ENCODE measurements at regions not wholly inside any gene's neighbourhood (a gene's known extent, or its start where the extent isn't known, plus 50 kb on each side); places are given as distances from the start of the nearest gene placed in this dataset.
"Not testable (repeated sequence)": the region's sequence is repeated elsewhere in the genome, so short reads cannot be mapped to it uniquely, and the experiment has no call there.

DNA sequence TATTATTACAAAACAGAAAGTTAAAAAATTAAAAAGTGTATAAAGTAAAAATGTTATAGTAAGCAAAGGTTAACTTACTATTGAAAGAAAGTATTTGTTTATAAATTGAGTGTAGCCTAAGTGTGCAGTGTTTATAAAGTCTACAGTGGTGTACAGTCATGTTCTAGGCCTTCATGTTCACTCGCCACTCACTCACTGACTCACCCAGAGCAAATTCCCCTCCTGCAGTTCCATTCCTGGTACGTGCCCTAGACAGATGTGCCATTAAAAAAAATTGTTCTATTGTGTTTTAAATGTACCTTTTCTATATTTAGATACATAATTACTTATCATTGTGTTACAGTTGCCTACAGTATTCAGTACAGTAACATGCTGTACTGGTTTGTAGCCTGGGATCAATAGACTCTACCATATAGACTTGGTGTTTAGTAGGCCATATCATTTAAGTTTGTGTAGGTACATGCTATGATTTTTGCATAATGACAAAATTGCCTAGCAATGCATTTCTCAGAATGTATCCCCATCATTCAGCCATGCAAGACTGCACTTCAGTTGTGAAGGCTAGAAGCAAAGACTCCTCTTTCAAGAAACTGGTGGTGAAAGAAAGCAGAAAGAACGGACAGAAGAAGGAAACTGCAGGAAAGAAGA is 100.6 kb downstream of the DACT1 start:
- no peak for DNase-seq
- Mint-ChIP-seq H3K36me3 (ENCODE audit: low read depth) (no peaks in the 10 kb centered on the region), H3K4me1 (ENCODE audit: low read depth) (peaks cover 10% of the 10 kb centered on the region), H3K4me3 (no peak overlapping the region), H3K27me3 (peaks cover 8% of the 10 kb centered on the region), H3K27ac (no peak overlapping the region), H3K9me3 (no peaks in the 10 kb centered on the region)

- H3K4me3 Mint-ChIP-seq = no peak overlapping the region
- no peaks in the 10 kb centered on the region for H3K36me3 Mint-ChIP-seq (ENCODE audit: low read depth)
- H3K4me1 Mint-ChIP-seq (ENCODE audit: low read depth) = peaks cover 5% of the 10 kb centered on the region
- DNase-seq = no peak
- H3K9me3 Mint-ChIP-seq = no peaks in the 10 kb centered on the region
- no peak overlapping the region for H3K27ac Mint-ChIP-seq
- H3K27me3 Mint-ChIP-seq = peaks cover 4% of the 10 kb centered on the region
Observed at GRCh38 chr14:58738876-58739275, 101.1 kb downstream of the DACT1 start.

GRCh38 chr14:58739674-58740073 is 101.9 kb downstream of the DACT1 start:
- H3K4me1 Mint-ChIP-seq (ENCODE audit: low read depth) = peaks cover 4% of the 10 kb centered on the region
- H3K27me3 Mint-ChIP-seq = peaks cover 3% of the 10 kb centered on the region
- H3K9me3 Mint-ChIP-seq = no peaks in the 10 kb centered on the region
- DNase-seq = no peak
- no peak overlapping the region for H3K4me3 Mint-ChIP-seq
- no peaks in the 10 kb centered on the region for H3K36me3 Mint-ChIP-seq (ENCODE audit: low read depth)
- H3K27ac Mint-ChIP-seq = no peak overlapping the region

GRCh38 chr14:58740379-58740935 is 102.7 kb downstream of the DACT1 start:
- no peak overlapping the region for H3K4me3 Mint-ChIP-seq
- DNase-seq = no peak
- no peaks in the 10 kb centered on the region for H3K4me1 Mint-ChIP-seq (ENCODE audit: low read depth)
- H3K27me3 Mint-ChIP-seq = no peaks in the 10 kb centered on the region
- no peaks in the 10 kb centered on the region for H3K36me3 Mint-ChIP-seq (ENCODE audit: low read depth)
- no peak overlapping the region for H3K27ac Mint-ChIP-seq
- no peaks in the 10 kb centered on the region for H3K9me3 Mint-ChIP-seq

GRCh38 chr14:58744801-58745394 is 107.1 kb downstream of the DACT1 start:
- Mint-ChIP-seq H3K4me1 (ENCODE audit: low read depth) (peaks cover 9% of the 10 kb centered on the region), H3K4me3 (no peak overlapping the region), H3K27ac (no peak overlapping the region), H3K36me3 (ENCODE audit: low read depth) (no peaks in the 10 kb centered on the region), H3K27me3 (no peaks in the 10 kb centered on the region), H3K9me3 (no peaks in the 10 kb centered on the region)
- no peak for DNase-seq

- no peaks in the 10 kb centered on the region for H3K36me3 Mint-ChIP-seq (ENCODE audit: low read depth)
Observed at GRCh38 chr14:58746261-58746660, 108.5 kb downstream of the DACT1 start.

GRCh38 chr14:58746701-58747100 is 108.9 kb downstream of the DACT1 start:
- Mint-ChIP-seq H3K4me3 (no peak overlapping the region), H3K27ac (no peak overlapping the region), H3K9me3 (no peaks in the 10 kb centered on the region), H3K27me3 (no peaks in the 10 kb centered on the region), H3K36me3 (ENCODE audit: low read depth) (no peaks in the 10 kb centered on the region), H3K4me1 (ENCODE audit: low read depth) (peaks cover 10% of the 10 kb centered on the region)
- no peak for DNase-seq

More at GRCh38 chr14:58746261-58746660, 108.5 kb downstream of the DACT1 start:
- no peak for DNase-seq
- Mint-ChIP-seq H3K9me3 (no peaks in the 10 kb centered on the region), H3K27ac (no peak overlapping the region), H3K4me3 (no peak overlapping the region), H3K4me1 (ENCODE audit: low read depth) (peaks cover 10% of the 10 kb centered on the region), H3K27me3 (no peaks in the 10 kb centered on the region)

- no peak overlapping the region for H3K4me3 Mint-ChIP-seq
- DNase-seq = no peak
- H3K9me3 Mint-ChIP-seq = no peaks in the 10 kb centered on the region
- H3K27ac Mint-ChIP-seq = no peak overlapping the region
- no peaks in the 10 kb centered on the region for H3K27me3 Mint-ChIP-seq
- H3K4me1 Mint-ChIP-seq (ENCODE audit: low read depth) = peaks cover 10% of the 10 kb centered on the region
- no peaks in the 10 kb centered on the region for H3K36me3 Mint-ChIP-seq (ENCODE audit: low read depth)
Observed at GRCh38 chr14:58747181-58747580, 109.4 kb downstream of the DACT1 start.

DNA sequence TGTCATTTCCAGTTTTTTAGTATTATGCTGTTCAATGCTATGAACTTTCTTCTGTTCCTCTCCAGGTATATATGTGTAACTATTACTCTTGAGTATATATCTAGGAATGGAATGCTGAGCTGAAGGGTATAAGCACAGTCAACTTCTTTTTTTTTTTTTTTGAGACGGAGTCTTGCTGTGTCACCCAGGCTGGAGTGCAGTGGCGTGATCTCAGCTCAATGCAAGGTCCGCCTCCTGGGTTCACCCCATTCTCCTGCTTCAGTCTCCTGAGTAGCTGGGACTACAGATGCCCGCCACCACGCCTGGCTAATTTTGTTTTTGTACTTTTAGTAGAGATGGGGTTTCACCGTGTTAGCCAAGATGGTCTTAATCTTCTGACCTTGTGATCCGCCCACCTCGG is 110.5 kb downstream of the DACT1 start:
- H3K27ac Mint-ChIP-seq; DNase-seq; H3K27me3 Mint-ChIP-seq; H3K9me3 Mint-ChIP-seq; H3K36me3 Mint-ChIP-seq (ENCODE audit: low read depth); H3K4me1 Mint-ChIP-seq (ENCODE audit: low read depth); H3K4me3 Mint-ChIP-seq: not testable (repeated sequence)

- Mint-ChIP-seq H3K4me3 (no peak overlapping the region), H3K4me1 (ENCODE audit: low read depth) (peaks cover 10% of the 10 kb centered on the region), H3K27me3 (no peaks in the 10 kb centered on the region), H3K9me3 (no peaks in the 10 kb centered on the region), H3K36me3 (ENCODE audit: low read depth) (no peaks in the 10 kb centered on the region), H3K27ac (no peak overlapping the region)
- no peak for DNase-seq
Observed at GRCh38 chr14:58749066-58749669, 111.4 kb downstream of the DACT1 start.

DNA sequence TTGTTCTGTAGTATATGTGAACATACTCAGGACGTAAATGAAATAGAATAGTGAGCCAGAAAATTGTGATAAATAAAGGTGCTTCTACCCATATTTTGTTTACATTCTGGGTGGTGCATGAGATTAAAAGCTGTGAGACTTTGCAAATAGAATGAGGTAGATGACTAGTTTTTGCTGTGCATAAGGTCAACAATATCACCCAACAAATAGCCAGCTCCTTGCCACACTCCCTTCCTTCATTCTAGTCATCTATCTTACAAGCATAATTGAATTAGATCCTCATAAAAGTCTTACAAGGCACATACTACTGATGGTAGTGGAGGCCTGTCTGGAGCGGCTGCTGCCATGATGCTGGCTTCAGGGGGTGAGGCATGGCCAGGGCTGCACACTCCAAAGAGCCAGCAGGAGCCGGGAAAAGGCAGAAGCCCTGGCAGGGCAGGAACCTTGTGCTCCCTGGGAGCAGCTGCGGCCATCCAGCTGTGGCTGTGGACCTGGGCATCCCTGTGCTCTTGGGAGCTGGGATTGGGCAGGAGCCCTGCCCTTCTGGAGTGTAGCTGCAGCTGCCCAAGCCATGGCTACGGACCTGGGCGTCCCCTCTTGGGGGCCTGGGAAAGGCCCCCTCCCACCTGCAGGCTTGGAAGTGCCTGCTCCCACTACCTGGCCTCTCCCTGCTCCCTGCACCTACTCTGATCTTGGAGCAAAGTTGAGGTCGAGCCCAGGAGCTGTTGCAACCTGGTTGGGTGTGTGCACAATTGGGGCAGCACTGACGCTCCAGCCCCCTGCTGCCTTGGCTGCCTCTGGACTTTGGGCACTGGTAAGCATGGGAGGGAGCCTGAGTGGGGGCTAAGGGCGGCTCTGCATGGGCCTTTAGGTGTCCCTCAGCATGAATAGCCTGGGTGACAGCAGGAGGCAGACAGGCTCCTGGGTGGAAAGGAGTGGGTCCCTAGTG is 112.8 kb downstream of the DACT1 start:
- H3K9me3 Mint-ChIP-seq = no peaks in the 10 kb centered on the region
- no peaks in the 10 kb centered on the region for H3K36me3 Mint-ChIP-seq (ENCODE audit: low read depth)
- no peak overlapping the region for H3K4me3 Mint-ChIP-seq
- DNase-seq = no peak
- no peak overlapping the region for H3K27ac Mint-ChIP-seq
- no peaks in the 10 kb centered on the region for H3K27me3 Mint-ChIP-seq
- peaks cover 10% of the 10 kb centered on the region for H3K4me1 Mint-ChIP-seq (ENCODE audit: low read depth)

- Mint-ChIP-seq H3K27ac (no peak overlapping the region), H3K4me3 (no peak overlapping the region), H3K4me1 (ENCODE audit: low read depth) (peaks cover 10% of the 10 kb centered on the region)
Observed at GRCh38 chr14:58751788-58752187, 114.0 kb downstream of the DACT1 start.

DNA sequence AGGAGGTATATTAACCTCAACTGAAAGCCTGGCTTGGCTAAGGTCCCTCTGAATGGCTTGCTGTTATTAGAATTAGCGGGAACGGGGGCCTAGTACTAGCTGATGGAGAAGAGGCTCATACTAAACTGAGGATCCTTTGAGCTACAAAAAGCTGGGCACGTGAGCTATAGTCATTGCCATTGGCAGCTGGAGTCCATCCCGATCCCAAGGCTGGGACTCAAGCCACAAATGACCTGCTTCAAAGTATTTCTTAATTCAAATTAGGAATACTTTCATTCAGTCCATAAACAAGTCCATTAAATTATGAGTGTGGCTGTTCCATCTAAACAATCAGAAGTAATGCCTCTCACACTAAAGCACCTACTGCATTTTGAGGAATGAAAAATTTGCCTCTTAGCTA is 114.5 kb downstream of the DACT1 start:
- peaks cover 10% of the 10 kb centered on the region for H3K4me1 Mint-ChIP-seq (ENCODE audit: low read depth)
- H3K9me3 Mint-ChIP-seq = no peaks in the 10 kb centered on the region
- DNase-seq = no peak
- H3K27me3 Mint-ChIP-seq = no peaks in the 10 kb centered on the region
- H3K27ac Mint-ChIP-seq = no peak overlapping the region
- H3K36me3 Mint-ChIP-seq (ENCODE audit: low read depth) = no peaks in the 10 kb centered on the region
- no peak overlapping the region for H3K4me3 Mint-ChIP-seq

More at GRCh38 chr14:58751788-58752187, 114.0 kb downstream of the DACT1 start:
- Mint-ChIP-seq H3K9me3 (no peaks in the 10 kb centered on the region), H3K36me3 (ENCODE audit: low read depth) (no peaks in the 10 kb centered on the region), H3K27me3 (no peaks in the 10 kb centered on the region)
- no peak for DNase-seq

DNA sequence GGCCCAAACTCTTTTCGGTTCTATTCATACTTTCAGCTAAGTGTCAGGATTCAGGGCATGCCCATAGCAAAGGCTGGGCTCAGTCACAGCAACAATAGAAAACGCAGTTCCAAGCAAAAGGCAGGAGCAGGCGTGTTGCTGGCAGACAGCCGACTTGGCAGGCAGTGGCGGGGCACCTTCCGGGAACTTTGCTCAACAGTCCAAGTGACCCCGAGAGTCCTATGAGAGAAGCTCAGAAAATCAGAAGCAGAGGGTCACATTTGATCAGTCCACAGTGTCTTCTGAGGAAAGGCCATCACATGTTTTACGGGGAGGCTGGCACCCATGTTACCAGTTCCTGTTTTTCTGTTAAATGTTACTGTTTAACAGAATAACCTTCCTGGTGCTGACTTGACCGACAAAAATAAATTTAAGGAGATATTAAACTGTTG is 115.0 kb downstream of the DACT1 start:
- Mint-ChIP-seq H3K4me1 (ENCODE audit: low read depth) (peaks cover 10% of the 10 kb centered on the region), H3K27me3 (no peaks in the 10 kb centered on the region), H3K36me3 (ENCODE audit: low read depth) (no peaks in the 10 kb centered on the region), H3K27ac (no peak overlapping the region), H3K9me3 (no peaks in the 10 kb centered on the region), H3K4me3 (no peak overlapping the region)
- DNase-seq = no peak

Data from activated T-cell treated with anti-CD3 and anti-CD28 coated beads, Interleukin-2, amount 50 U/mL, for 24 hours (primary cell).